ENCODE measurements at regions not wholly inside any gene's neighbourhood (a gene's known extent, or its start where the extent isn't known, plus 50 kb on each side); places are given as distances from the start of the nearest gene placed in this dataset.

DNA sequence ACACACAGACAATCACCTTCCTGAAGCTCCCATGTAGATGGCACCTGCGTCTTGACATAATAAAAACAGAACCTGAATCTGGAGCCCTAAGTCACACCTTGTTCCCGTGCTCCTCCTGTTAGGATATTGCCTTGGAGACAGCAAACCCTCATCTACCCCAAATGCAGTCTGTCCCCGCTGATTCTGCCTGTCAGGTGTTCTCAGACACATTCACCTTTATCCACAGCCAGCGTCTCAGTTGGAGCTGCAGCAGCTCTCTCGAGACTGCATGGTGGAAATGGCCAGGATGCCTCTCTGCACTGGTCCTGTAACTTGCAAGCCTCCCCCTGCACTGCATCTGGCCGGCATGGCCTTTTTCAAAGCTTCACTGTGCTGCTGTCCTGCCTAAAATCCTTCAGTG is 218.0 kb upstream of the ZNF32 start (continued):
- no peak for TF ChIP-seq HDAC2 (IDR thresholded peaks at IDR 0.05; ENCODE audit: borderline replicate concordance in 1 of 2, low read depth in 2 of 2, low read length in 2 of 2)
- no peak for TF ChIP-seq EP300 (IDR thresholded peaks at IDR 0.05; ENCODE audit: borderline replicate concordance in 1 of 2, low read depth in 2 of 2, low read length in 2 of 2)

Measured in H1 (cell line).